Osteoblast (primary cell): ENCODE measurements at regions not wholly inside any gene's neighbourhood (a gene's known extent, or its start where the extent isn't known, plus 50 kb on each side); places are given as distances from the start of the nearest gene placed in this dataset.

Experiments
- DNase-seq: peaks from one replicate; pipeline ENCODE4 v3.0.0; 2011; ENCODE audit warnings: low spot score, mixed read lengths; ENCODE audit not compliant: insufficient read length; ENCODE audit errors: missing footprints
- H2AFZ ChIP-seq: 2 replicates; pipeline ENCODE4 v1.6.0; 2011; ENCODE audit warnings: mild to moderate bottlenecking, low read length
- H3K27ac ChIP-seq: 2 replicates; pipeline ENCODE4 v1.5.1; 2011; ENCODE audit warnings: mild to moderate bottlenecking, low read depth, low read length, moderate library complexity
- H3K27me3 ChIP-seq: 2 replicates; pipeline ENCODE4 v1.6.0; 2012; ENCODE audit warnings: mild to moderate bottlenecking, control low read depth, inconsistent platforms, low read length, moderate library complexity; ENCODE audit not compliant: insufficient read depth
- H3K36me3 ChIP-seq: 2 replicates; pipeline ENCODE4 v1.5.1; 2011; ENCODE audit warnings: mild to moderate bottlenecking, low read length, control low read depth, moderate library complexity; ENCODE audit not compliant: insufficient read depth
- H3K4me1 ChIP-seq: 2 replicates; pipeline ENCODE4 v1.5.1; 2011; ENCODE audit warnings: mild to moderate bottlenecking, low read length, control low read depth, moderate library complexity; ENCODE audit not compliant: insufficient read depth
- H3K4me2 ChIP-seq: 2 replicates; pipeline ENCODE4 v1.6.0; 2011; ENCODE audit warnings: mild to moderate bottlenecking, low read length; ENCODE audit not compliant: insufficient read depth
- H3K4me3 ChIP-seq: fragments of 200-600 bp; sonication (generic); 3 replicates; pipeline ENCODE4 v1.5.1; 2012; ENCODE audit warnings: mild to moderate bottlenecking, low read length, inconsistent platforms; ENCODE audit not compliant: insufficient read depth
- H3K79me2 ChIP-seq: 2 replicates; pipeline ENCODE4 v1.6.0; 2012; ENCODE audit warnings: mild to moderate bottlenecking, low read length, control low read depth, inconsistent platforms; ENCODE audit not compliant: insufficient read depth
- H3K9me3 ChIP-seq: 2 replicates; pipeline ENCODE4 v1.5.1; 2011; ENCODE audit warnings: low read depth, low read length, control low read depth
- H4K20me1 ChIP-seq: 2 replicates; pipeline ENCODE4 v1.6.0; 2012; ENCODE audit warnings: mild to moderate bottlenecking, low read length, control low read depth; ENCODE audit not compliant: insufficient read depth
- CTCF ChIP-seq: IDR thresholded peaks from 2 replicates; pipeline ENCODE4 v1.5.1; 2011; ENCODE audit warnings: mild to moderate bottlenecking, low read depth, low read length, moderate library complexity; ENCODE audit errors: extremely low read depth

DNA sequence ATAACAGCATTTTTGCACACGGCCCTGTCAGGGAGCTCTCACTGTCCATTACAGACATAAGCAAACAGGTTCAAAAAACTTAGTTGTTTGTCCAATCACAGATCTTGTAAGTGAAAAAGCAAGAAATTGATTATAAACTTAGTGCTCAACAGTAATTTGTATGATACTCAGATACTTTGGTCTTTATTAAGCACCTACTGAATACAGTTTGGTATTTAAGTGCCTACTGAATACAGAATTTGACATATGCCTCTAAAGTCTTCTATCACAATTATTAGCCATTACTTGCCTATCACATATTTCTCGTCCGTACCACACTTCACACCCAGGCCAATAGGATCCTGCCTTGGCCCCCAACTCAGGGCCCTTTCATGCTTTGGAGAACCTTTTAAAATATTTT lies 283.1 kb downstream of the SUCLG1 start:
- no peaks in the 10 kb centered on the region for H3K4me1 ChIP-seq
- no peaks in the 10 kb centered on the region for H3K27me3 ChIP-seq
- no peak for DNase-seq
- no peak overlapping the region for H2AFZ ChIP-seq
- TF ChIP-seq CTCF, result no peak
- peaks cover 7% of the 10 kb centered on the region for H3K9me3 ChIP-seq
- H3K79me2 ChIP-seq, result no peaks in the 10 kb centered on the region
- H3K4me2 ChIP-seq, result no peak overlapping the region
- H3K27ac ChIP-seq, result no peak overlapping the region
- H4K20me1 ChIP-seq, result no peaks in the 10 kb centered on the region
- H3K36me3 ChIP-seq, result no peaks in the 10 kb centered on the region
- H3K4me3 ChIP-seq, result no peak overlapping the region

DNA sequence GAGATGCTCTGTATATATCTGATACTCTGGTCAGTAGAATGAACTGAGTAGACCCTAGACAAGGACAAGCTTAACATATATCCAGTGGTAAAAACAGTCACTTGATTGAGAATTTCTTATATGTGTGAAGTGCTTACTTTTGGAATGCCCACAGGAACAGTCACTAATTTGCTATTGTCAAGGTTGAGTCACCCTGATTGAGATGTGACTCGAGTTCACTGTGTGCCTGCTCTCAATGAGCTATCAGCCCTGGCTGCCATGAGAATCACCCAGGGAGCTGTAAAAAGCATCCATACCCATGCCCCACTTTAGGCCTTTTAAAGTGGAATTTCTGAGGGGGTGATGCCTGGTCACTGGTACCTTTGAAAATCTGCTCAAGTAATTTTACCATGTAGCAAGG lies 283.7 kb downstream of the SUCLG1 start:
- Histone ChIP-seq H3K4me2 (no peak overlapping the region), H3K27ac (no peak overlapping the region), H3K4me3 (no peak overlapping the region), H3K9me3 (peaks cover 5% of the 10 kb centered on the region), H3K79me2 (no peaks in the 10 kb centered on the region), H3K36me3 (no peaks in the 10 kb centered on the region), H3K27me3 (no peaks in the 10 kb centered on the region), H3K4me1 (no peaks in the 10 kb centered on the region), H2AFZ (no peak overlapping the region), H4K20me1 (no peaks in the 10 kb centered on the region)
- no peak for DNase-seq
- no peak for TF ChIP-seq CTCF

DNA sequence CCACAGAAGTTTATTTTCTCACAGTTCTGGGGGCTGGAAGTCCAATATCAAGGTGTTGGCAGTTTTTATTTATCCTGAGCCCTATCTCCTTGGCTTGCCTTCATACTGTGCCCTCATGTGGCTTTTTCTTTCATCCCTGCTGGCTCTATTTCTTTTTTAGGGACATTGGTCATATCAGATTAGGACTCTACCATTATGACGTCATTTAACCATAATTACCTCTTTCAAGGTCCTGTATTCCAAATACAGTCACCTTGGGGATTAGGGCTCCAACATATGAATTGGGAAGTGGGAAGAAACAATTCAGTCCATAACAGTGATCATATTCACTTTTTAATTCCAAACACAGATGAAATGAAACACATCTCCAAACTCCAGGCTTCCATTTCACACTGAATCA lies 286.0 kb downstream of the SUCLG1 start:
- Histone ChIP-seq H3K4me3 (no peak overlapping the region), H3K4me2 (no peak overlapping the region), H3K9me3 (peaks cover 5% of the 10 kb centered on the region), H3K27ac (no peak overlapping the region), H3K36me3 (no peaks in the 10 kb centered on the region), H4K20me1 (no peaks in the 10 kb centered on the region), H2AFZ (no peak overlapping the region), H3K4me1 (no peaks in the 10 kb centered on the region), H3K27me3 (no peaks in the 10 kb centered on the region), H3K79me2 (no peaks in the 10 kb centered on the region)
- TF ChIP-seq CTCF, result no peak
- DNase-seq, result no peak

DNA sequence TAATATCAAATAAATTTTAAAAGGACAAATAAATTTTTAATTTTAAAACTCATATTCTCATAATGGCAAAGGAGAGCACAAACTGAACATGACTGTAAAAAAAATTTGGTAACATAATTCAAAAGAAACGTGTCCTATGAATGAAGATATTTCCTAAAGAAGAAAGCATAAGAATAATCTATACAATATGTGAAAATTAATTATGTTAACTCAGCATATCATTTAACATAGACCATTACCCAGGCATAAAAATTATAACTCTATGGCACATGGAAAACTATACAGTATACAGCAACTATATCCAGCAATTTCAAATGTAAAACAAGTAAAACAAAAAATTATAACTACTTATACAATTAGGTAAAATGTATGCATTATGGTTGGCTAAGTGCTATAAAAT lies 288.1 kb downstream of the SUCLG1 start:
- TF ChIP-seq CTCF, result no peak
- Histone ChIP-seq H3K4me3 (no peak overlapping the region), H4K20me1 (no peaks in the 10 kb centered on the region), H3K4me2 (no peak overlapping the region), H3K27me3 (no peaks in the 10 kb centered on the region), H3K79me2 (no peaks in the 10 kb centered on the region), H3K4me1 (no peaks in the 10 kb centered on the region), H2AFZ (no peak overlapping the region), H3K36me3 (no peaks in the 10 kb centered on the region), H3K9me3 (peaks cover 5% of the 10 kb centered on the region), H3K27ac (no peak overlapping the region)
- DNase-seq, result no peak
